ENCODE measurements at regions not wholly inside any gene's neighbourhood (a gene's known extent, or its start where the extent isn't known, plus 50 kb on each side); places are given as distances from the start of the nearest gene placed in this dataset.

DNA sequence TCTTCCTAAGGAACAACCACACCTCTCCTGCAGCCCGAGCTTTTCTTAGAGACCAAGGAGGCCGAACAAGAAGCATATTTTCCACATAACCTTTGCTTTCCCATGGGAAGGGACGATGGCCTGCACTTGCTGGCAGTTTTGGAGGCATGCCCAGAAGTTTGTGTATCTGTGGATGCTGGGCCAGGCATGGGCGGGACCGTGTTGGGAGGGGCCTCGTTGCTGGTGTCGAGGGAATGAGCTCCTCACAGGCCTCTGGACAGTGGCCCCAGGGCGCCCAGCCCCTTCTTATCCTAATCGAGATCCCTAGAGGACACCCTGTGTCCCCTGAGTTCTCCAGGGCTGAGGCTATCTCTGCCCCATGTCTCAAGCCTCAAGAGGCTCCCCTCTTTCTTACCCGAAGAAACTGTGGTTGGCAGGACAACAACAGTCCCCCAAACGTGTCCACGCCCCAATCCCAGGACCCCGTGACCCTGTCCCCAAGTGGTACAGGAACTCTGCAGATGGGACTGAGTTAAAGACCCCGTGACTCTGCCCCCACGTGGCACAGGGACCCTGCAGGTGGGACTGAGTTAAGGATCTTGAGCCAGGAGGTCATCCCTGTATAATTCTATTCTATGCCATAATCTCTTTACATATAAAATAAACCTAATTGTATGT is 99.5 kb upstream of the BHLHE23 start:
- TF ChIP-seq GABPA (tag; conservative IDR thresholded peaks at IDR 0.05; ENCODE audit: low read depth): no peak
- no peak for TF ChIP-seq STAT5A (IDR thresholded peaks at IDR 0.05; ENCODE audit: borderline replicate concordance, low read length)
- TF ChIP-seq EZH2 (IDR thresholded peaks at IDR 0.05; ENCODE audit: borderline replicate concordance, low read depth, low read length): no peak
- TF ChIP-seq NCOA1 (IDR thresholded peaks at IDR 0.05; ENCODE audit: low read depth): no peak
- TF ChIP-seq CTCF (IDR thresholded peaks at IDR 0.05 in 2 of 3, conservative IDR thresholded peaks at IDR 0.05 in 1 of 3; ENCODE audit: insufficient read depth in 2 of 3, low read depth in 1 of 3, low read length in 3 of 3): no peak
- TF ChIP-seq MLX (CRISPR knock-in tag; conservative IDR thresholded peaks at IDR 0.05): no peak
- TF ChIP-seq, protein P1, sequence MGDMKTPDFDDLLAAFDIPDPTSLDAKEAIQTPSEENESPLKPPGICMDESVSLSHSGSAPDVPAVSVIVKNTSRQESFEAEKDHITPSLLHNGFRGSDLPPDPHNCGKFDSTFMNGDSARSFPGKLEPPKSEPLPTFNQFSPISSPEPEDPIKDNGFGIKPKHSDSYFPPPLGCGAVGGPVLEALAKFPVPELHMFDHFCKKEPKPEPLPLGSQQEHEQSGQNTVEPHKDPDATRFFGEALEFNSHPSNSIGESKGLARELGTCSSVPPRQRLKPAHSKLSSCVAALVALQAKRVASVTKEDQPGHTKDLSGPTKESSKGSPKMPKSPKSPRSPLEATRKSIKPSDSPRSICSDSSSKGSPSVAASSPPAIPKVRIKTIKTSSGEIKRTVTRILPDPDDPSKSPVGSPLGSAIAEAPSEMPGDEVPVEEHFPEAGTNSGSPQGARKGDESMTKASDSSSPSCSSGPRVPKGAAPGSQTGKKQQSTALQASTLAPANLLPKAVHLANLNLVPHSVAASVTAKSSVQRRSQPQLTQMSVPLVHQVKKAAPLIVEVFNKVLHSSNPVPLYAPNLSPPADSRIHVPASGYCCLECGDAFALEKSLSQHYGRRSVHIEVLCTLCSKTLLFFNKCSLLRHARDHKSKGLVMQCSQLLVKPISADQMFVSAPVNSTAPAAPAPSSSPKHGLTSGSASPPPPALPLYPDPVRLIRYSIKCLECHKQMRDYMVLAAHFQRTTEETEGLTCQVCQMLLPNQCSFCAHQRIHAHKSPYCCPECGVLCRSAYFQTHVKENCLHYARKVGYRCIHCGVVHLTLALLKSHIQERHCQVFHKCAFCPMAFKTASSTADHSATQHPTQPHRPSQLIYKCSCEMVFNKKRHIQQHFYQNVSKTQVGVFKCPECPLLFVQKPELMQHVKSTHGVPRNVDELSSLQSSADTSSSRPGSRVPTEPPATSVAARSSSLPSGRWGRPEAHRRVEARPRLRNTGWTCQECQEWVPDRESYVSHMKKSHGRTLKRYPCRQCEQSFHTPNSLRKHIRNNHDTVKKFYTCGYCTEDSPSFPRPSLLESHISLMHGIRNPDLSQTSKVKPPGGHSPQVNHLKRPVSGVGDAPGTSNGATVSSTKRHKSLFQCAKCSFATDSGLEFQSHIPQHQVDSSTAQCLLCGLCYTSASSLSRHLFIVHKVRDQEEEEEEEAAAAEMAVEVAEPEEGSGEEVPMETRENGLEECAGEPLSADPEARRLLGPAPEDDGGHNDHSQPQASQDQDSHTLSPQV (IDR thresholded peaks at IDR 0.05): no peak
- TF ChIP-seq, protein P2, sequence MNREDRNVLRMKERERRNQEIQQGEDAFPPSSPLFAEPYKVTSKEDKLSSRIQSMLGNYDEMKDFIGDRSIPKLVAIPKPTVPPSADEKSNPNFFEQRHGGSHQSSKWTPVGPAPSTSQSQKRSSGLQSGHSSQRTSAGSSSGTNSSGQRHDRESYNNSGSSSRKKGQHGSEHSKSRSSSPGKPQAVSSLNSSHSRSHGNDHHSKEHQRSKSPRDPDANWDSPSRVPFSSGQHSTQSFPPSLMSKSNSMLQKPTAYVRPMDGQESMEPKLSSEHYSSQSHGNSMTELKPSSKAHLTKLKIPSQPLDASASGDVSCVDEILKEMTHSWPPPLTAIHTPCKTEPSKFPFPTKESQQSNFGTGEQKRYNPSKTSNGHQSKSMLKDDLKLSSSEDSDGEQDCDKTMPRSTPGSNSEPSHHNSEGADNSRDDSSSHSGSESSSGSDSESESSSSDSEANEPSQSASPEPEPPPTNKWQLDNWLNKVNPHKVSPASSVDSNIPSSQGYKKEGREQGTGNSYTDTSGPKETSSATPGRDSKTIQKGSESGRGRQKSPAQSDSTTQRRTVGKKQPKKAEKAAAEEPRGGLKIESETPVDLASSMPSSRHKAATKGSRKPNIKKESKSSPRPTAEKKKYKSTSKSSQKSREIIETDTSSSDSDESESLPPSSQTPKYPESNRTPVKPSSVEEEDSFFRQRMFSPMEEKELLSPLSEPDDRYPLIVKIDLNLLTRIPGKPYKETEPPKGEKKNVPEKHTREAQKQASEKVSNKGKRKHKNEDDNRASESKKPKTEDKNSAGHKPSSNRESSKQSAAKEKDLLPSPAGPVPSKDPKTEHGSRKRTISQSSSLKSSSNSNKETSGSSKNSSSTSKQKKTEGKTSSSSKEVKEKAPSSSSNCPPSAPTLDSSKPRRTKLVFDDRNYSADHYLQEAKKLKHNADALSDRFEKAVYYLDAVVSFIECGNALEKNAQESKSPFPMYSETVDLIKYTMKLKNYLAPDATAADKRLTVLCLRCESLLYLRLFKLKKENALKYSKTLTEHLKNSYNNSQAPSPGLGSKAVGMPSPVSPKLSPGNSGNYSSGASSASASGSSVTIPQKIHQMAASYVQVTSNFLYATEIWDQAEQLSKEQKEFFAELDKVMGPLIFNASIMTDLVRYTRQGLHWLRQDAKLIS (CRISPR knock-in tag; IDR thresholded peaks at IDR 0.05): no peak
- no peak for TF ChIP-seq RBM15 (IDR thresholded peaks at IDR 0.05; ENCODE audit: insufficient read depth, low read length)
- TF ChIP-seq, protein P3, sequence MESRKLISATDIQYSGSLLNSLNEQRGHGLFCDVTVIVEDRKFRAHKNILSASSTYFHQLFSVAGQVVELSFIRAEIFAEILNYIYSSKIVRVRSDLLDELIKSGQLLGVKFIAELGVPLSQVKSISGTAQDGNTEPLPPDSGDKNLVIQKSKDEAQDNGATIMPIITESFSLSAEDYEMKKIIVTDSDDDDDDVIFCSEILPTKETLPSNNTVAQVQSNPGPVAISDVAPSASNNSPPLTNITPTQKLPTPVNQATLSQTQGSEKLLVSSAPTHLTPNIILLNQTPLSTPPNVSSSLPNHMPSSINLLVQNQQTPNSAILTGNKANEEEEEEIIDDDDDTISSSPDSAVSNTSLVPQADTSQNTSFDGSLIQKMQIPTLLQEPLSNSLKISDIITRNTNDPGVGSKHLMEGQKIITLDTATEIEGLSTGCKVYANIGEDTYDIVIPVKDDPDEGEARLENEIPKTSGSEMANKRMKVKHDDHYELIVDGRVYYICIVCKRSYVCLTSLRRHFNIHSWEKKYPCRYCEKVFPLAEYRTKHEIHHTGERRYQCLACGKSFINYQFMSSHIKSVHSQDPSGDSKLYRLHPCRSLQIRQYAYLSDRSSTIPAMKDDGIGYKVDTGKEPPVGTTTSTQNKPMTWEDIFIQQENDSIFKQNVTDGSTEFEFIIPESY (CRISPR knock-in tag; IDR thresholded peaks at IDR 0.05): no peak
- TF ChIP-seq HMG20B (CRISPR knock-in tag; IDR thresholded peaks at IDR 0.05): no peak
- no peak for TF ChIP-seq TOE1 (IDR thresholded peaks at IDR 0.05; ENCODE audit: borderline replicate concordance)
- TF ChIP-seq TOE1 (CRISPR knock-in tag; IDR thresholded peaks at IDR 0.05; ENCODE audit: borderline replicate concordance, low read depth): no peak
- TF ChIP-seq ATF3 (IDR thresholded peaks at IDR 0.05): no peak
- no peak for TF ChIP-seq ATF3 (CRISPR knock-in tag; conservative IDR thresholded peaks at IDR 0.05)

Measured in K562 (cell line).